DND-41 (cell line): ENCODE measurements at regions not wholly inside any gene's neighbourhood (a gene's known extent, or its start where the extent isn't known, plus 50 kb on each side); places are given as distances from the start of the nearest gene placed in this dataset.

ENCODE experiments used
- EZH2 ChIP-seq: IDR thresholded peaks from 3 replicates; pipeline ENCODE4 v1.6.1; 2012; ENCODE audit warnings: borderline replicate concordance, low read depth, mild to moderate bottlenecking, moderate library complexity, low read length, inconsistent platforms; ENCODE audit not compliant: severe bottlenecking
- TF ChIP-seq, protein P1 (sequence below): IDR thresholded peaks from 2 replicates; pipeline ENCODE4 v1.5.1; 2012; ENCODE audit warnings: borderline replicate concordance, low read length, moderate library complexity, mild to moderate bottlenecking; ENCODE audit not compliant: poor library complexity, severe bottlenecking; ENCODE audit errors: extremely low read depth

DNA sequence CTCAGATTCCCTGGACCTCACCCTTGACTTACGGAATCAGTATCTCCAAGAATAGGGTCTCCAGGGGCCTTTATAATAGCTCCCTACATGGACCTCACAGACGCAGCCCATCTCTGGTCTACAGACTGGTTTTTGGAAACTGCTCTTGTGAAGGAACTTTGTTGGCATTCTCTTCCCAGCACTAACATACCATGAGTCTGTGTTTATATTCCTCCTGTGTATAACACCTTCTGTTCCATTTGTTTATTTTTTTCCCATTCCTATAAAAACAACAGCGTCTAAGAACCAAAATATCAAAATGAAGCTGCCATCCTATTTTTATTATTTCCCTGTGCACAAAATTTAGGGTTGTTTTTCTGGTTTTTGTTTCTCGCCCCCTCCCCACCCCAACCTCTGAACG, 131.1 kb downstream of the NEDD1 start:
- TF ChIP-seq, protein P1, sequence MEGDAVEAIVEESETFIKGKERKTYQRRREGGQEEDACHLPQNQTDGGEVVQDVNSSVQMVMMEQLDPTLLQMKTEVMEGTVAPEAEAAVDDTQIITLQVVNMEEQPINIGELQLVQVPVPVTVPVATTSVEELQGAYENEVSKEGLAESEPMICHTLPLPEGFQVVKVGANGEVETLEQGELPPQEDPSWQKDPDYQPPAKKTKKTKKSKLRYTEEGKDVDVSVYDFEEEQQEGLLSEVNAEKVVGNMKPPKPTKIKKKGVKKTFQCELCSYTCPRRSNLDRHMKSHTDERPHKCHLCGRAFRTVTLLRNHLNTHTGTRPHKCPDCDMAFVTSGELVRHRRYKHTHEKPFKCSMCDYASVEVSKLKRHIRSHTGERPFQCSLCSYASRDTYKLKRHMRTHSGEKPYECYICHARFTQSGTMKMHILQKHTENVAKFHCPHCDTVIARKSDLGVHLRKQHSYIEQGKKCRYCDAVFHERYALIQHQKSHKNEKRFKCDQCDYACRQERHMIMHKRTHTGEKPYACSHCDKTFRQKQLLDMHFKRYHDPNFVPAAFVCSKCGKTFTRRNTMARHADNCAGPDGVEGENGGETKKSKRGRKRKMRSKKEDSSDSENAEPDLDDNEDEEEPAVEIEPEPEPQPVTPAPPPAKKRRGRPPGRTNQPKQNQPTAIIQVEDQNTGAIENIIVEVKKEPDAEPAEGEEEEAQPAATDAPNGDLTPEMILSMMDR: no peak
- no peak for TF ChIP-seq EZH2
